PFSK-1 (cell line): ENCODE measurements at regions not wholly inside any gene's neighbourhood (a gene's known extent, or its start where the extent isn't known, plus 50 kb on each side); places are given as distances from the start of the nearest gene placed in this dataset.

Source experiments
- FOXP2 ChIP-seq: optimal IDR thresholded peaks from 2 replicates; pipeline ENCODE3; 2011; ENCODE audit warnings: borderline replicate concordance, control low read depth, inconsistent platforms; ENCODE audit not compliant: insufficient read depth; ENCODE audit errors: extremely low read length, extremely low read depth
- POLR2AphosphoS5 ChIP-seq: IDR thresholded peaks from 2 replicates; pipeline ENCODE4 v1.6.1; 2012; ENCODE audit warnings: low read depth, mild to moderate bottlenecking, control low read depth, low read length, moderate library complexity
- SIN3A ChIP-seq: IDR thresholded peaks from 2 replicates; pipeline ENCODE4 v1.6.1; 2012; ENCODE audit warnings: mild to moderate bottlenecking, low read length, moderate library complexity, borderline replicate concordance; ENCODE audit not compliant: insufficient read depth
- TAF1 ChIP-seq: IDR thresholded peaks from 2 replicates; pipeline ENCODE4 v1.6.1; 2012; ENCODE audit warnings: low read length, control low read depth, borderline replicate concordance; ENCODE audit not compliant: insufficient read depth
- TF ChIP-seq, protein P1 (sequence below), 2 experiments: IDR thresholded peaks; 2 replicates each; pipeline versions ENCODE4 v1.6.1 to v1.8.0; 2011 to 2012; ENCODE audit warnings: low read depth in 2 of 2, low read length in 2 of 2, control low read depth in 1 of 2, inconsistent platforms in 1 of 2, mild to moderate bottlenecking in 1 of 2, moderate library complexity in 1 of 2; ENCODE audit not compliant: insufficient read depth in 1 of 2

DNA sequence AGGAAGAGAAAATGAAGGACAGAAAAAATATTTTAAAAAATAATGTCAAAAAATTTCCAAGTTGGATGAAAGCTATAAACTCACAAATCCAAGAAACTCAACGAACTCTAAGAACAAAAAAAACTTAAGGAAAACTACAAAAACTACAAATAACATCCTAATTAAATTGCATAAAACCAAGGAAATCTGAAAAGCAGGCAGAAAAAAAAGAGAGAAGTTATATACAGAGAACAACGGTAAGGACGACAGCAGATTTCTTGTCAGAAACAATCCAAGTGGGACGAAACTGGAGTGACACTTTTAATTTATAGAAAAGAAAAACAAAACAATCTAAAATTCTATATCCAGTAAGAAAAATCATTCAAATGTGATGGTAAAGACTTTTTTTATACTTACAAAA is 122.2 kb upstream of the LYZL1 start:
- TF ChIP-seq SIN3A (no peak), FOXP2 (no peak), POLR2AphosphoS5 (no peak), TAF1 (no peak)
- TF ChIP-seq, protein P1, sequence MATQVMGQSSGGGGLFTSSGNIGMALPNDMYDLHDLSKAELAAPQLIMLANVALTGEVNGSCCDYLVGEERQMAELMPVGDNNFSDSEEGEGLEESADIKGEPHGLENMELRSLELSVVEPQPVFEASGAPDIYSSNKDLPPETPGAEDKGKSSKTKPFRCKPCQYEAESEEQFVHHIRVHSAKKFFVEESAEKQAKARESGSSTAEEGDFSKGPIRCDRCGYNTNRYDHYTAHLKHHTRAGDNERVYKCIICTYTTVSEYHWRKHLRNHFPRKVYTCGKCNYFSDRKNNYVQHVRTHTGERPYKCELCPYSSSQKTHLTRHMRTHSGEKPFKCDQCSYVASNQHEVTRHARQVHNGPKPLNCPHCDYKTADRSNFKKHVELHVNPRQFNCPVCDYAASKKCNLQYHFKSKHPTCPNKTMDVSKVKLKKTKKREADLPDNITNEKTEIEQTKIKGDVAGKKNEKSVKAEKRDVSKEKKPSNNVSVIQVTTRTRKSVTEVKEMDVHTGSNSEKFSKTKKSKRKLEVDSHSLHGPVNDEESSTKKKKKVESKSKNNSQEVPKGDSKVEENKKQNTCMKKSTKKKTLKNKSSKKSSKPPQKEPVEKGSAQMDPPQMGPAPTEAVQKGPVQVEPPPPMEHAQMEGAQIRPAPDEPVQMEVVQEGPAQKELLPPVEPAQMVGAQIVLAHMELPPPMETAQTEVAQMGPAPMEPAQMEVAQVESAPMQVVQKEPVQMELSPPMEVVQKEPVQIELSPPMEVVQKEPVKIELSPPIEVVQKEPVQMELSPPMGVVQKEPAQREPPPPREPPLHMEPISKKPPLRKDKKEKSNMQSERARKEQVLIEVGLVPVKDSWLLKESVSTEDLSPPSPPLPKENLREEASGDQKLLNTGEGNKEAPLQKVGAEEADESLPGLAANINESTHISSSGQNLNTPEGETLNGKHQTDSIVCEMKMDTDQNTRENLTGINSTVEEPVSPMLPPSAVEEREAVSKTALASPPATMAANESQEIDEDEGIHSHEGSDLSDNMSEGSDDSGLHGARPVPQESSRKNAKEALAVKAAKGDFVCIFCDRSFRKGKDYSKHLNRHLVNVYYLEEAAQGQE (IDR thresholded peaks at IDR 0.05; ENCODE audit: insufficient read depth in 1 of 2, low read depth in 2 of 2, low read length in 2 of 2) = no peak

- no peak for TF ChIP-seq FOXP2
- TF ChIP-seq TAF1 = no peak
- no peak for TF ChIP-seq POLR2AphosphoS5
- TF ChIP-seq SIN3A = no peak
- TF ChIP-seq, protein P1 (IDR thresholded peaks at IDR 0.05; ENCODE audit: insufficient read depth in 1 of 2, low read depth in 2 of 2, low read length in 2 of 2) = no peak
Observed at GRCh38 chr10:29169021-29169420, 119.8 kb upstream of the LYZL1 start.

DNA sequence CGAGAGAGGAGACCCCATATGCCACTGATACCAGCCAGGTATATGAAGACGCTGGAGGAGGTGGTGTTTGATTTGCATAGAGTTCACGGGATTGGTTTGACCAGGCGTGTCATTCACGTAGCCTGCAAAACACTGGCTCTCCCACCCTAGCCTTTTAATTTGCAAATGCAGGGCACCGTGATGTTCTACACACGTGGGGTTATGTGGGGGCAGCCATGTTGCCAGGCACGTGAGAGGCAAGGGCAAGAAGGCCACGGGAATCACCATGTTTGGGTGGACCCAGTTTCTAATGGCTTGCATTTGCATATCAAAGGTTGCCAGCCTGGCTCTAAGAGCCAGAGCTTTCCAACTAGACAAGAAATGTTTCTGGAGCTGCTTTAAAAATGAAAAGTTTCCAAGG is 117.2 kb upstream of the LYZL1 start:
- TF ChIP-seq FOXP2 = no peak
- TF ChIP-seq, protein P1 (IDR thresholded peaks at IDR 0.05; ENCODE audit: insufficient read depth in 1 of 2, low read depth in 2 of 2, low read length in 2 of 2) = no peak

DNA sequence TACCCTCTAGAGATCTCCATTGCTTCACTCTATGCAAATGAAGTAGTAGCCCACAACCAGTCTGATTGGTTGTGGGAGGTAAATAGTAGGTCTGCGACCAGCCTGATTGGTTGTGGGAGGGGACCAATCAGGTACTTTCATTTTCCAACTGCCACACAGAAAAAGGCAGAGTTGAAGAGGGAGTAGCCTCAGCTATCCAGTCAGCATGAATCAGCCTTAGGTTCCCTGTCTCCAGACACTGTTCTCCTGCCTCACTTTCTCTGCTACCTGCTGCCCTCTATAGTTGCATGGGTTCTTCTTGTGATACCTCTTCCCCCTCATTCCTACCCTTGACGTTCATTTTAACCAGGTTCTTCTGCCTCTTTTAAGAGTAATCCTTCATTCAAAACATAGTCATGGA is 114.5 kb upstream of the LYZL1 start:
- no peak for TF ChIP-seq SIN3A
- TF ChIP-seq POLR2AphosphoS5 = no peak
- no peak for TF ChIP-seq FOXP2
- TF ChIP-seq TAF1 = no peak
- TF ChIP-seq, protein P1 (IDR thresholded peaks at IDR 0.05; ENCODE audit: insufficient read depth in 1 of 2, low read depth in 2 of 2, low read length in 2 of 2) = no peak
